SK-N-SH (cell line): ENCODE measurements at regions not wholly inside any gene's neighbourhood (a gene's known extent, or its start where the extent isn't known, plus 50 kb on each side); places are given as distances from the start of the nearest gene placed in this dataset.

Experiments used
- CTCF ChIA-PET: fragments of 300-600, 350-600 bp; formaldehyde crosslinking; extraction: SDS; loops from one replicate; lab custom pipeline; 2021; lab: Yijun Ruan, JAX
- POLR2A ChIA-PET: fragments of 350-600 bp; sonication (Branson Sonifier 250); formaldehyde crosslinking; extraction: SDS; loops from one replicate; lab custom pipeline; 2020; ENCODE audit warnings: antibody characterized with exemption, inconsistent platforms; lab: Yijun Ruan, JAX
- DNase-seq: peaks from one replicate; pipeline ENCODE4 v3.0.0; 2012
- H2AFZ ChIP-seq: fragments of 200-600 bp; sonication (generic); 2 replicates; pipeline ENCODE4 v1.8.1; 2016; ENCODE audit warnings: antibody characterized with exemption, mild to moderate bottlenecking, low read depth
- H3F3A ChIP-seq: fragments of 200-600 bp; sonication (generic); replicated peaks from 2 replicates; pipeline ENCODE3; 2016; ENCODE audit warnings: antibody characterized with exemption, mild to moderate bottlenecking; ENCODE audit not compliant: insufficient read depth
- H3K27ac ChIP-seq, 2 experiments: fragments of 200-500 bp in 1 of 2; fragments of 200-600 bp in 1 of 2; sonication (Bioruptor generic) in 1 of 2; sonication (generic), shearing (Covaris generic) in 1 of 2; 2 replicates each; pipeline versions ENCODE4 v1.5.1 to v1.6.1; 2014 to 2016; ENCODE audit warnings: low read depth in 2 of 2, inconsistent platforms in 1 of 2, low read length in 1 of 2, mild to moderate bottlenecking in 1 of 2, mixed read lengths in 1 of 2
- H3K27me3 ChIP-seq: fragments of 200-600 bp; sonication (generic), shearing (Covaris generic); 2 replicates; pipeline ENCODE4 v1.6.1; 2016; ENCODE audit warnings: mixed run types; ENCODE audit not compliant: insufficient read depth
- H3K36me3 ChIP-seq, 2 experiments: fragments of 200-500 bp in 1 of 2; fragments of 200-600 bp in 1 of 2; sonication (Bioruptor generic) in 1 of 2; sonication (generic) in 1 of 2; replicated peaks in 1 of 2; 2 replicates each; pipeline versions ENCODE3 to v1.5.1; 2014 to 2016; ENCODE audit warnings: low read length in 1 of 2, mild to moderate bottlenecking in 1 of 2; ENCODE audit not compliant: insufficient read depth in 2 of 2, control insufficient read depth in 1 of 2
- H3K4me1 ChIP-seq, 2 experiments: fragments of 200-500 bp in 1 of 2; fragments of 200-600 bp in 1 of 2; sonication (Bioruptor generic) in 1 of 2; sonication (generic), shearing (Covaris generic) in 1 of 2; 2 replicates each; pipeline versions ENCODE4 v1.5.1 to v1.6.1; 2014 to 2016; ENCODE audit warnings: low read depth in 1 of 2, low read length in 1 of 2, mixed run types in 1 of 2; ENCODE audit not compliant: insufficient read depth in 2 of 2, control insufficient read depth in 1 of 2
- H3K4me2 ChIP-seq: fragments of 200-600 bp; sonication (generic), shearing (Covaris generic); 2 replicates; pipeline ENCODE4 v1.6.1; 2017; ENCODE audit warnings: mixed run types
- H3K4me3 ChIP-seq, 2 experiments: fragments of 200-500 bp in 1 of 2; fragments of 200-600 bp in 1 of 2; sonication (Bioruptor generic) in 1 of 2; sonication (generic), shearing (Covaris generic) in 1 of 2; 2 replicates each; pipeline versions ENCODE4 v1.5.1 to v1.8.1; 2014 to 2016; ENCODE audit warnings: low read depth in 2 of 2, inconsistent platforms in 1 of 2, low read length in 1 of 2, mild to moderate bottlenecking in 1 of 2, mixed read lengths in 1 of 2, moderate library complexity in 1 of 2
- H3K79me2 ChIP-seq: fragments of 200-600 bp; sonication (generic); 2 replicates; pipeline ENCODE4 v1.8.1; 2017; ENCODE audit warnings: mild to moderate bottlenecking; ENCODE audit not compliant: insufficient read depth
- H3K9ac ChIP-seq: fragments of 200-600 bp; sonication (generic); 2 replicates; pipeline ENCODE4 v1.6.1; 2017; ENCODE audit warnings: mixed run types
- H3K9me2 ChIP-seq: fragments of 200-600 bp; sonication (generic); 2 replicates; pipeline ENCODE4 v1.6.1; 2017; ENCODE audit warnings: mixed run types
- H3K9me3 ChIP-seq: fragments of 200-600 bp; sonication (generic); 2 replicates; pipeline ENCODE4 v1.6.1; 2017; ENCODE audit warnings: mixed run types, mild to moderate bottlenecking, moderate library complexity
- H4K20me1 ChIP-seq: fragments of 200-600 bp; sonication (generic); 2 replicates; pipeline ENCODE4 v1.6.1; 2017; ENCODE audit warnings: mild to moderate bottlenecking, mixed run types; ENCODE audit not compliant: insufficient read depth
- FOSL2 ChIP-seq: IDR thresholded peaks from 2 replicates; pipeline ENCODE4 v1.4.0; 2012; ENCODE audit warnings: low read depth, mild to moderate bottlenecking, moderate library complexity, borderline replicate concordance
- MXI1 ChIP-seq: IDR thresholded peaks from 2 replicates; pipeline ENCODE4 v1.6.1; 2012; ENCODE audit warnings: mild to moderate bottlenecking, low read depth, low read length, improper control_type of control experiment
- NFIC ChIP-seq: IDR thresholded peaks from 2 replicates; pipeline ENCODE4 v1.4.0; 2012; ENCODE audit warnings: borderline replicate concordance
- NRF1 ChIP-seq: IDR thresholded peaks from 2 replicates; pipeline ENCODE4 v1.6.1; 2012; ENCODE audit warnings: low read depth, mild to moderate bottlenecking, low read length
- RCOR1 ChIP-seq: fragments of 150-350 bp; IDR thresholded peaks from 2 replicates; pipeline ENCODE4 v1.6.1; 2017; ENCODE audit warnings: antibody characterized with exemption, low read length
- REST ChIP-seq: IDR thresholded peaks from 2 replicates; pipeline ENCODE4 v1.6.1; 2012; ENCODE audit warnings: mild to moderate bottlenecking, low read depth, low read length, moderate library complexity
- SIN3A ChIP-seq: IDR thresholded peaks from 2 replicates; pipeline ENCODE4 v1.6.1; 2012; ENCODE audit warnings: low read depth, mild to moderate bottlenecking, low read length, moderate library complexity, borderline replicate concordance
- TAF1 ChIP-seq: IDR thresholded peaks from 2 replicates; pipeline ENCODE4 v1.6.1; 2012; ENCODE audit warnings: low read depth, mild to moderate bottlenecking, low read length, moderate library complexity, borderline replicate concordance
- TEAD4 ChIP-seq: IDR thresholded peaks from 2 replicates; pipeline ENCODE4 v1.4.0; 2012; ENCODE audit warnings: mild to moderate bottlenecking, borderline replicate concordance; ENCODE audit not compliant: insufficient read depth
- USF2 ChIP-seq: fragments of 150-350 bp; IDR thresholded peaks from 2 replicates; pipeline ENCODE4 v1.6.1; 2017; ENCODE audit warnings: antibody characterized with exemption, low read length, low read depth, borderline replicate concordance
- YY1 ChIP-seq: IDR thresholded peaks from 2 replicates; pipeline ENCODE4 v1.4.0; 2012; ENCODE audit warnings: low read depth, mild to moderate bottlenecking
- WGBS: methylation state at CpG from one replicate; pipeline ENCODE4 v1.1.6; 2017; ENCODE audit warnings: low lambda C conversion rate; 5-methylcytosine and 5-hydroxymethylcytosine counted together

- Histone ChIP-seq H3K4me2 (no peak overlapping the region), H2AFZ (no peak overlapping the region), H3K36me3 (no peaks in the 10 kb centered on the region), H3K27ac (no peak overlapping the region), H3F3A (no peaks in the 10 kb centered on the region), H3K9me2 (no peaks in the 10 kb centered on the region), H3K9me3 (no peaks in the 10 kb centered on the region), H3K9ac (no peak overlapping the region), H4K20me1 (no peaks in the 10 kb centered on the region), H3K27me3 (peaks cover 18% of the 10 kb centered on the region; the same call in 1 of the 2 replicates), H3K4me3 (no peak overlapping the region), H3K79me2 (no peaks in the 10 kb centered on the region), H3K4me1 (no peaks in the 10 kb centered on the region)
- POLR2A ChIA-PET = no interaction called here
- 0% methylated on average over 1 of the region's 1 CpG for WGBS
- DNase-seq = no peak
- CTCF ChIA-PET = no interaction called here
- TF ChIP-seq USF2 = no peak
- TF ChIP-seq TAF1 = no peak
- TF ChIP-seq FOSL2 = no peak
- no peak for TF ChIP-seq YY1
- TF ChIP-seq RCOR1 = no peak
- no peak for TF ChIP-seq TEAD4
- TF ChIP-seq MXI1 = no peak
Measured at GRCh38 chr3:99357131-99357530, 281.3 kb upstream of the COL8A1 start.

- CTCF ChIA-PET = no interaction called here
- no peaks in the 10 kb centered on the region for H3K9me2 ChIP-seq
- H3F3A ChIP-seq = no peaks in the 10 kb centered on the region
- no peak for DNase-seq
- H2AFZ ChIP-seq = no peak overlapping the region
- peaks cover 18% of the 10 kb centered on the region; the same call in 1 of the 2 replicates for H3K27me3 ChIP-seq
- no peak overlapping the region for H3K4me3 ChIP-seq
- POLR2A ChIA-PET = no interaction called here
- H3K4me1 ChIP-seq = no peaks in the 10 kb centered on the region
- no peak for TF ChIP-seq MXI1
- TF ChIP-seq SIN3A = no peak
- no peak for TF ChIP-seq NFIC
- no peak for TF ChIP-seq NRF1
- no peak for TF ChIP-seq USF2
- TF ChIP-seq REST = no peak
- no peak for TF ChIP-seq RCOR1
- H4K20me1 ChIP-seq = no peaks in the 10 kb centered on the region
- H3K9ac ChIP-seq = no peak overlapping the region
- no peaks in the 10 kb centered on the region for H3K79me2 ChIP-seq
- H3K36me3 ChIP-seq = no peaks in the 10 kb centered on the region
- H3K4me2 ChIP-seq = no peak overlapping the region
- no peak overlapping the region for H3K27ac ChIP-seq
- 1% methylated on average over 2 of the region's 2 CpGs for WGBS
- no peaks in the 10 kb centered on the region for H3K9me3 ChIP-seq
Measured at GRCh38 chr3:99356696-99357095, 281.7 kb upstream of the COL8A1 start.
